Endothelial cell of umbilical vein (primary cell): ENCODE measurements at regions not wholly inside any gene's neighbourhood (a gene's known extent, or its start where the extent isn't known, plus 50 kb on each side); places are given as distances from the start of the nearest gene placed in this dataset.
"Not testable (repeated sequence)": the region's sequence is repeated elsewhere in the genome, so short reads cannot be mapped to it uniquely, and the experiment has no call there.

Experiments used
- BruUV-seq: library from RNA; stranded (reverse); fragments of 400-500 nt; replicated peaks from 2 replicates; lab custom pipeline; 2021; lab: Mats Ljungman, UMichigan
- CTCF ChIA-PET: fragments of 300-600, 350-600 bp; sonication (Branson Sonifier 250); formaldehyde crosslinking; loops from one replicate; lab custom pipeline; 2021; ENCODE audit warnings: antibody characterized with exemption, inconsistent platforms; lab: Charles Lee
- POLR2A ChIA-PET: fragments of 300-600, 350-600 bp; sonication (Branson Sonifier 250); formaldehyde crosslinking; loops from one replicate; lab custom pipeline; 2021; ENCODE audit warnings: antibody characterized with exemption, inconsistent platforms; lab: Charles Lee
- DNase-seq: peaks from one replicate; pipeline ENCODE4 v3.0.0-alpha.2; 2011; ENCODE audit warnings: low read depth, low spot score
- FAIRE-seq: peaks from 2 replicates; lab custom pipeline; 2011; peaks lifted over from hg19 to GRCh38; lab: Jason Lieb, UNC
- H2AFZ ChIP-seq: 2 replicates; pipeline ENCODE4 v1.6.0; 2012; ENCODE audit warnings: low read depth, low read length, control low read depth, inconsistent platforms
- H3K27ac ChIP-seq: 2 replicates; pipeline ENCODE4 v1.5.1; 2011; ENCODE audit warnings: low read depth, mild to moderate bottlenecking, control low read depth, low read length, moderate library complexity; ENCODE audit not compliant: insufficient read depth
- H3K27me3 ChIP-seq, 2 experiments: 2 replicates each; pipeline versions ENCODE4 v1.6.0 to v1.6.1; 2011; ENCODE audit warnings: low read length in 2 of 2, mixed read lengths in 1 of 2; ENCODE audit not compliant: control insufficient read depth in 2 of 2, insufficient read depth in 2 of 2
- H3K36me3 ChIP-seq, 2 experiments: 2 replicates in 1 of 2; 3 replicates in 1 of 2; pipeline ENCODE4 v1.5.1; 2011; ENCODE audit warnings: low read length in 2 of 2, mild to moderate bottlenecking in 1 of 2, moderate library complexity in 1 of 2; ENCODE audit not compliant: control insufficient read depth in 2 of 2, insufficient read depth in 2 of 2; ENCODE audit errors: extremely low read depth in 1 of 2
- H3K4me1 ChIP-seq: 3 replicates; pipeline ENCODE4 v1.5.1; 2011; ENCODE audit warnings: mild to moderate bottlenecking, low read length; ENCODE audit not compliant: control insufficient read depth, insufficient read depth; ENCODE audit errors: extremely low read depth
- H3K4me2 ChIP-seq: 2 replicates; pipeline ENCODE4 v1.6.1; 2011; ENCODE audit warnings: low read length, control low read depth, mixed read lengths; ENCODE audit not compliant: insufficient read depth
- H3K4me3 ChIP-seq, 3 experiments: fragments of 200-600 bp in 1 of 3; sonication (generic), shearing (Covaris generic) in 1 of 3; replicated peaks in 1 of 3; 2 replicates each; pipeline ENCODE4 v1.5.1; 2011 to 2016; ENCODE audit warnings: control low read depth in 3 of 3, low read length in 3 of 3, mild to moderate bottlenecking in 2 of 3, inconsistent platforms in 1 of 3, low read depth in 1 of 3, moderate library complexity in 1 of 3; ENCODE audit not compliant: insufficient read depth in 1 of 3
- H3K79me2 ChIP-seq: 2 replicates; pipeline ENCODE4 v1.6.0; 2012; ENCODE audit warnings: low read length, inconsistent platforms; ENCODE audit not compliant: control insufficient read depth, insufficient read depth
- H3K9ac ChIP-seq: replicated peaks from 2 replicates; pipeline ENCODE3; 2011; ENCODE audit warnings: low read length, control low read depth; ENCODE audit not compliant: insufficient read depth; ENCODE audit errors: extremely low read depth
- H3K9me1 ChIP-seq: replicated peaks from 3 replicates; pipeline ENCODE4 v1.6.0; 2011; ENCODE audit warnings: mild to moderate bottlenecking, low read length; ENCODE audit not compliant: control insufficient read depth, insufficient read depth; ENCODE audit errors: extremely low read depth
- H3K9me3 ChIP-seq: replicated peaks from 2 replicates; pipeline ENCODE4 v1.5.1; 2012; ENCODE audit warnings: low read length, inconsistent platforms; ENCODE audit not compliant: control insufficient read depth, insufficient read depth
- H4K20me1 ChIP-seq: replicated peaks from 2 replicates; pipeline ENCODE3; 2011; ENCODE audit warnings: mild to moderate bottlenecking, low read length; ENCODE audit not compliant: control insufficient read depth, insufficient read depth; ENCODE audit errors: extremely low read depth
- CTCF ChIP-seq, 2 donors: IDR thresholded peaks; 1 replicate in 1 of 2; 2 replicates in 1 of 2; pipeline ENCODE4 v1.5.1; 2011; ENCODE audit warnings: low read length in 2 of 2, mild to moderate bottlenecking in 2 of 2, moderate library complexity in 2 of 2, control low read depth in 1 of 2, inconsistent platforms in 1 of 2, low read depth in 1 of 2; ENCODE audit not compliant: insufficient read depth in 1 of 2; ENCODE audit errors: extremely low read depth in 1 of 2
- EZH2 ChIP-seq: IDR thresholded peaks from 2 replicates; pipeline ENCODE4 v1.6.1; 2012; ENCODE audit warnings: borderline replicate concordance, low read depth, mild to moderate bottlenecking, moderate library complexity, low read length, inconsistent platforms; ENCODE audit not compliant: severe bottlenecking
- FOS ChIP-seq: IDR thresholded peaks from 2 replicates; pipeline ENCODE4 v1.6.1; 2011; ENCODE audit warnings: mild to moderate bottlenecking, low read length, moderate library complexity, borderline replicate concordance; ENCODE audit not compliant: insufficient read depth
- GATA2 ChIP-seq: IDR thresholded peaks from 2 replicates; pipeline ENCODE4 v1.7.0; 2011; ENCODE audit warnings: low read depth, mild to moderate bottlenecking, moderate library complexity, mixed read lengths, low read length; ENCODE audit not compliant: insufficient read length, insufficient read depth
- JUN ChIP-seq: IDR thresholded peaks from 2 replicates; pipeline ENCODE4 v1.6.1; 2011; ENCODE audit warnings: borderline replicate concordance, low read depth; ENCODE audit not compliant: insufficient read length, insufficient read depth
- MAX ChIP-seq: IDR thresholded peaks from 2 replicates; pipeline ENCODE4 v1.6.1; 2011; ENCODE audit not compliant: insufficient read depth, insufficient read length
- MYC ChIP-seq: IDR thresholded peaks from one replicate; pipeline ENCODE4 v1.6.1; 2011; ENCODE audit warnings: mild to moderate bottlenecking, low read depth, low read length
- POLR2A ChIP-seq: IDR thresholded peaks from 2 replicates; pipeline ENCODE4 v1.6.1; 2012; ENCODE audit warnings: low read depth, mild to moderate bottlenecking, control low read depth, low read length
- POLR2AphosphoS5 ChIP-seq: IDR thresholded peaks from 2 replicates; pipeline ENCODE4 v1.6.1; 2012; ENCODE audit warnings: low read depth, mild to moderate bottlenecking, control low read depth, low read length, moderate library complexity; ENCODE audit not compliant: insufficient read depth
- dilution Hi-C: fragments of 300-500 bp; cut with MboI; formaldehyde crosslinking; loops from one replicate; pipeline ENCODE4 v1.15.0; 2019; ENCODE audit warnings: low sequenced_read_pairs; ENCODE audit not compliant: extremely low pct_ligation_motif_present
- intact Hi-C: fragments of 100-400 bp; cut with micrococcal nuclease; formaldehyde crosslinking; loops from one replicate; pipeline ENCODE4 v1.10.0; 2022

GRCh38 chr15:23764716-23765115, 77.6 kb upstream of the NDN start:
- H3K79me2 ChIP-seq, result no peaks in the 10 kb centered on the region
- H2AFZ ChIP-seq, result no peak overlapping the region
- H3K9ac ChIP-seq, result no peak overlapping the region
- ChIA-PET POLR2A (no interaction called here), CTCF (no interaction called here)
- TF ChIP-seq EZH2 (no peak), FOS (no peak), POLR2AphosphoS5 (no peak), POLR2A (no peak), CTCF (IDR thresholded peaks at IDR 0.05; ENCODE audit: extremely low read depth in 1 of 2, insufficient read depth in 1 of 2, low read depth in 1 of 2, low read length in 2 of 2) (no peak), GATA2 (no peak), JUN (no peak), MYC (no peak), MAX (no peak)
- H3K4me1 ChIP-seq, result no peaks in the 10 kb centered on the region
- no TSS peak for BruUV-seq
- no peaks in the 10 kb centered on the region for H3K9me1 ChIP-seq
- no peaks in the 10 kb centered on the region for H4K20me1 ChIP-seq
- FAIRE-seq (no peak), DNase-seq (no peak)
- H3K27ac ChIP-seq, result no peak overlapping the region
- dilution Hi-C loops (no loop called here), intact Hi-C loops (no loop called here)
- no peak overlapping the region for H3K4me2 ChIP-seq
- no peaks in the 10 kb centered on the region for H3K9me3 ChIP-seq
- H3K27me3 ChIP-seq, result no peaks in the 10 kb centered on the region
- no peak overlapping the region for H3K4me3 ChIP-seq
- H3K36me3 ChIP-seq, result no peaks in the 10 kb centered on the region

GRCh38 chr15:23766779-23767178, 79.7 kb upstream of the NDN start:
- H3K27ac ChIP-seq, H3K9me1 ChIP-seq, H4K20me1 ChIP-seq, H3K4me3 ChIP-seq, H3K9ac ChIP-seq, intact Hi-C loops, BruUV-seq, H3K27me3 ChIP-seq, DNase-seq, POLR2A ChIA-PET, H3K4me2 ChIP-seq, H2AFZ ChIP-seq, H3K79me2 ChIP-seq, H3K4me1 ChIP-seq, H3K9me3 ChIP-seq, CTCF ChIA-PET, FAIRE-seq, H3K36me3 ChIP-seq, dilution Hi-C loops: not testable (repeated sequence)
